Lower leg skin (tissue), 3 donors: ENCODE measurements at regions not wholly inside any gene's neighbourhood (a gene's known extent, or its start where the extent isn't known, plus 50 kb on each side); places are given as distances from the start of the nearest gene placed in this dataset.

ENCODE experiments used
- POLR2A ChIP-seq, 2 donors: fragments of 450-650 bp; IDR thresholded peaks; one replicate each; pipeline ENCODE4 v1.6.1; 2016 to 2017; ENCODE audit warnings: antibody characterized with exemption in 2 of 2, mild to moderate bottlenecking in 1 of 2, moderate library complexity in 1 of 2
- TF ChIP-seq, protein P1 (sequence below), 3 donors: fragments of 450-650 bp; IDR thresholded peaks; one replicate each; pipeline ENCODE4 v1.5.1; 2016; ENCODE audit warnings: antibody characterized with exemption in 3 of 3, mild to moderate bottlenecking in 3 of 3, moderate library complexity in 2 of 3

DNA sequence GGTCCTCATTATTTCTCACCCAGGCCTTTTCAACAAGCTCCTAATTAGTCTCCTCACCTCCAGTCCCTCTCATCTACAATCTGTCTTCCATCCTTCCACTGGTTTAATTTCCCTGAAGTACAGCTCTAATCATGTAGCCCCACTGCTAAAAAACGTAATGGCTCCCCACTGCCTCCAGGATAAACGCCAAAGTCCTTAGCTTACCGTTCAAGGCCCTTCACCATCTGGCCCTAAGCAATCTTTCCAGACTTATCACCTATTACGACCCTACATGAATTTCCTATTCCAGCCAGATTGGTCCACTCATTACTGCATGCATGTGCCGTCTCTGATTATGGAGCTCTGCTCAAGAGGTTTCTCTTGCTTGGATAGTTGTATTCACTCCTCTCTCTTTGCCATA is 83.1 kb upstream of the DAB1 start:
- TF ChIP-seq, protein P1, sequence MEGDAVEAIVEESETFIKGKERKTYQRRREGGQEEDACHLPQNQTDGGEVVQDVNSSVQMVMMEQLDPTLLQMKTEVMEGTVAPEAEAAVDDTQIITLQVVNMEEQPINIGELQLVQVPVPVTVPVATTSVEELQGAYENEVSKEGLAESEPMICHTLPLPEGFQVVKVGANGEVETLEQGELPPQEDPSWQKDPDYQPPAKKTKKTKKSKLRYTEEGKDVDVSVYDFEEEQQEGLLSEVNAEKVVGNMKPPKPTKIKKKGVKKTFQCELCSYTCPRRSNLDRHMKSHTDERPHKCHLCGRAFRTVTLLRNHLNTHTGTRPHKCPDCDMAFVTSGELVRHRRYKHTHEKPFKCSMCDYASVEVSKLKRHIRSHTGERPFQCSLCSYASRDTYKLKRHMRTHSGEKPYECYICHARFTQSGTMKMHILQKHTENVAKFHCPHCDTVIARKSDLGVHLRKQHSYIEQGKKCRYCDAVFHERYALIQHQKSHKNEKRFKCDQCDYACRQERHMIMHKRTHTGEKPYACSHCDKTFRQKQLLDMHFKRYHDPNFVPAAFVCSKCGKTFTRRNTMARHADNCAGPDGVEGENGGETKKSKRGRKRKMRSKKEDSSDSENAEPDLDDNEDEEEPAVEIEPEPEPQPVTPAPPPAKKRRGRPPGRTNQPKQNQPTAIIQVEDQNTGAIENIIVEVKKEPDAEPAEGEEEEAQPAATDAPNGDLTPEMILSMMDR (IDR thresholded peaks at IDR 0.05), result no peak
- TF ChIP-seq POLR2A (IDR thresholded peaks at IDR 0.05), result no peak
